Stomach smooth muscle (tissue), 2 donors: ENCODE measurements at regions not wholly inside any gene's neighbourhood (a gene's known extent, or its start where the extent isn't known, plus 50 kb on each side); places are given as distances from the start of the nearest gene placed in this dataset.
"Not testable (repeated sequence)": the region's sequence is repeated elsewhere in the genome, so short reads cannot be mapped to it uniquely, and the experiment has no call there.

Source experiments
- H3K27ac ChIP-seq: one replicate; pipeline ENCODE4 v1.7.0; 2013; ENCODE audit warnings: mild to moderate bottlenecking, low read length, inconsistent platforms
- H3K27me3 ChIP-seq, 2 donors: one replicate each; pipeline ENCODE4 v1.7.0; 2013; ENCODE audit warnings: low read length in 2 of 2; ENCODE audit not compliant: insufficient read depth in 2 of 2, control insufficient read depth in 1 of 2
- H3K36me3 ChIP-seq, 2 donors: one replicate each; pipeline ENCODE4 v1.7.0; 2013; ENCODE audit warnings: low read length in 2 of 2; ENCODE audit not compliant: control insufficient read depth in 2 of 2, insufficient read depth in 2 of 2
- H3K4me1 ChIP-seq: one replicate; pipeline ENCODE4 v1.7.0; 2013; ENCODE audit warnings: low read length; ENCODE audit not compliant: control insufficient read depth, insufficient read depth
- H3K4me3 ChIP-seq, 2 donors: one replicate each; pipeline ENCODE4 v1.7.0; 2013; ENCODE audit warnings: low read length in 2 of 2
- H3K9ac ChIP-seq, 2 donors: one replicate each; pipeline ENCODE4 v1.7.0; 2013; ENCODE audit warnings: low read length in 2 of 2, mild to moderate bottlenecking in 1 of 2
- H3K9me3 ChIP-seq, 2 donors: one replicate each; pipeline ENCODE4 v1.7.0; 2013; ENCODE audit warnings: low read length in 2 of 2; ENCODE audit not compliant: control insufficient read depth in 2 of 2
- donor health status: healthy.
- donor health status: Pancreatic carcinoma.

DNA sequence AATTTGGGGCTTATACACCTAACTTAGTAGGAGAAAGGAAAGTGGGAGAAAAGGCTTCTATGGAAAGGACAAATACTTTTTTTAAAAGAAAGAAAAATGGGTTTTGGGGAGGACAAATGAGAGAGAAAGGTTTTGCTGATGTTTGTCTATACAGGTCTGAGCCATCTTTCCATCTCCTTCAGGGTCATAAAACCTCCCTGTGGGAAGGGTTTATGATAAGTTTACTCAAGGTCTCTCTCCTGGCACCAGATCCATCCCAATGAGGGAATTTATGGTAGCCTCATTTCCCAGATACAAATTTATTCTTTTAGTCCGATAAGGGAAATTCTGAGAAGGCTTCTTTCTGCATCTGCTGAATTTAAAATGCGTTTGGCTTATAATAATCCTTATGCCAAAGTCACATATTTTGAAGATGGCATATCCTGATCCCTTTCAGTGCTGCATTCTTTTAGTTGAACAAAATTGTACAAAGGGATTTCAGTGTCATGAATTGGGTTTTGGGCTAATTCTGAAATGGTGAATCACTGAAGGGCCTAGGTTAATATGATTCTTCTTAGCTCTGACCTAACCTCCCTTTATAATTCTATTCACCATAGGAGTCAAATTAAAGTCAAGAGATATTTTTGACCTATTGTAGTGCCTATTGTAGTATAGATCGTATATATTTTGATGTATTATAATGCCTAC, 173.5 kb upstream of the DYRK2 start:
- no peaks in the 10 kb centered on the region for H3K9me3 ChIP-seq
- no peak overlapping the region for H3K27ac ChIP-seq
- no peak overlapping the region for H3K4me3 ChIP-seq
- H3K4me1 ChIP-seq = peaks cover 7% of the 10 kb centered on the region
- H3K36me3 ChIP-seq = no peaks in the 10 kb centered on the region
- no peak overlapping the region for H3K9ac ChIP-seq
- H3K27me3 ChIP-seq = no peaks in the 10 kb centered on the region

DNA sequence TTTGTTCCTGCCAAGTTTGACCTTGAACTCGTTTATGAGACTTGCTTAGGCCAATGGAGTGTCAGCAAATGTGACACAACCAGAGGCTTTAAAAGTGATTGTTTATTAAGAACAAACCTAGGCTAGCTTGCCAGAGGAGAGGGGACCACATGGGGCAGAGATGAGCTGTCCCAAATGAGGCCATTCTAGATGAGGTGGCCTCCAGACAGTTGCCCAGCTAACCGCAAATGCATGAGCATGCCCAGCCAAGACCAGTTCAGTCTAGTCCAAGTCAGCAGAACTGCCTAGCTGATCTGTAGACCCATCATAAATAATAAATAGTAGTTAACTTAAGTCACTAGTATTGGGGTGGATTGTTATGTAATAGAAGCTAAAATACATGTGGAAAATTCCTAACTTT, 172.8 kb upstream of the DYRK2 start:
- Histone ChIP-seq H3K36me3 (no peaks in the 10 kb centered on the region), H3K27ac (no peak overlapping the region), H3K27me3 (no peaks in the 10 kb centered on the region), H3K4me1 (peaks cover 7% of the 10 kb centered on the region), H3K9me3 (no peaks in the 10 kb centered on the region), H3K4me3 (no peak overlapping the region), H3K9ac (no peak overlapping the region)

DNA sequence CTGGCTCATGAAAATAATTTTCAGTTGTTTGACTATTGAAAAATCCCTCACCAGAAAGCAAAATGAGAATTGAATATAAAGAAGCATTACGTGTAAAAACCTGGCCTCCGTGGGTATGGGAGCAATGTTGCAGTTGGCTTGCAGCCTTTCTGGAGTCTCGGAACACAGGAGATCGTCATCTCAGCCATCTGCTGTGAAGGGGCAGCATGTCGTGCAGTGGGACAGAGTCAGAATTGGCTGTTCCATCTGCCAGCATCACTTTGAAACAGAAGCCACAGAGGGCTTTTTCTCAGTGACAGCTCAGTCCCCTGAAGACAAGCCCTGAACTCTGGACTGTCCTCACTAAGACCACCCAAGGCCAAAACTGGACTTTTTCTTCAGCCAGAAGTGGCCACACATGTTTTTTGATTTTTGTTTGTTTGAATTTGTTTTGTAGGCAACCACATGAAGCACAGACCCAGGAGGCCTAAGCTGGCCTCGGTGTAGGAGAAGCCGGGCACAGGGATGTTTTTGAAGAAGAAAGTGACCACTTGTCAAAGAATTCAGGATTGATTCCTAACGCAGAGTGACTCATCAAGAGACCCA, 170.8 kb upstream of the DYRK2 start:
- Histone ChIP-seq H3K9me3 (no peaks in the 10 kb centered on the region), H3K9ac (no peak overlapping the region), H3K4me3 (no peak overlapping the region), H3K36me3 (no peaks in the 10 kb centered on the region), H3K4me1 (peaks cover 1% of the 10 kb centered on the region), H3K27ac (no peak overlapping the region), H3K27me3 (no peaks in the 10 kb centered on the region)

DNA sequence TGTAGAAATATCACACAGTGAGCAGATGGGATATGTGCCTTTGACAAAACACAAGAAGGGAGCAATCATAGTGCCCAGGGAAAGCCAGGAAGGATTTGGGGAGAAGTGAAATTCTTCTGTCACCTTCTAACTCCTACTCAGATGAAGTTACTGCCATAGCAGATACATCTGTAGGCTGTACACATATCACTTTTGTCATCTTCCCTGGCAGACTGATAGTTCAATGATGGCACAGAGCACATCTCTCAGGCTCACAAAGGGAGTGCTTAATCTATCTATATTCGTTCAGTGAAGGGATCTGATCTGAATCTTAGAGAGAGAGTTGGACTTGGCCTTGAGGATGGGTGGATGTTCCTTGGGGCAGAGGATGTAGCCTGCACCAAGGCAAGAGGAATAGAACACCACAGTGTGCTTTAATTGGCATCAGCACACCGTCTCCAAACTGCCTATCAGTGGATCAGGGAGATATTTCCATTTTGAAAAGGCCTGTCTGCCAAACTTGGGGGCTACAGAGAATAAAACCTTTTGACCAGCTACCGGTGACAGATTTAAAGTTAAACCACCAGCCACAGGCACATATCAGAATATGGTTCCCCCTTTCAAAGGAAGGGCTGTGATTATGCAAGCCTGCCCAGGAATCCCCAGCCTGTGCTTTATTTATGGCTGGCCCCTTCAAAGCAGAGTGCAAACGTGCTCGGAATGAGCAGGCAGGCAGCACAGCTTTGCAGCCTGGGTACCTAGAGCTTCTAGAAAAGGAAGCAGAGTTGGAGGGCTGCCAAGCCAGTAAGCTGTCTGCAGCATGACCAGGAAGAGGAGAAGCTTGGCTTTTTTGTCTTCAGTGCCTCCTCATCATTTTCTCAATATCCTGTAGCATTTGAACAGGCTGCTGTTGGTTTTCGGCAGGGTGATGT, 165.5 kb upstream of the DYRK2 start:
- Histone ChIP-seq H3K4me3 (no peak overlapping the region), H3K27me3 (no peaks in the 10 kb centered on the region), H3K36me3 (no peaks in the 10 kb centered on the region), H3K9ac (no peak overlapping the region), H3K27ac (no peak overlapping the region), H3K9me3 (no peaks in the 10 kb centered on the region), H3K4me1 (peaks cover 10% of the 10 kb centered on the region)

DNA sequence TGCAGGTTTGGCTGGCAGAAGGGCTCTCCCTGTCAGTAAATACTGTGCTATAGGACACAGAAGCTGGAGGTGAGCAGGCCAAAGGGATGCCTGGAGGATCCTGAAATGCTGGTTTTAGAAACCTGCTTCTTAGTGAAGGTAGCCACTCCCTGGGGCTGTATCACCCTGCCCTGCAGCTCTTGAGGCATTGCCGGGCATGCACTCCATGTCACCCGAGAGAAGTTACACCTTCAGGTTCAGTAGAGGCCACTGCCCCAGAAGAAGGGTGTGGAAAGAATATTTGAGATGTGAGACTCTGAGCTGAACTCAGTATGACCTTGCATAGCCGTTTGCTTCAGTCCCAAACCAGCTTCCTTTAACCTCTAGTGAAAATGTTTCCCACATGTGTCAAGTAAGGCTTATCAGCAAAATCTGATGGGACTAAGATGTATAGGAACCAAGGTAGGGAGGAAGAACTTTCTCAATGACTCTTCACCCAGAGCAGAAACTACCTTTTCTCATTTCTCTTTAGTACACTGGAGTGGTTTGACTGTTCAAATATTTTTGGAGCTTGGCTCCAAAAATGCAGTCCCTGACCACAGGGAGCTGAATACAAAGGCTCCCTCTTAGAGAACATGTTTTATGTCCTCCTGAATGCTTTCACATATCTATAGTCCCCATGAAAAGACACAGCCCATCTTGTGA, 164.5 kb upstream of the DYRK2 start:
- no peak overlapping the region for H3K4me3 ChIP-seq
- H3K9me3 ChIP-seq = no peaks in the 10 kb centered on the region
- H3K36me3 ChIP-seq = no peaks in the 10 kb centered on the region
- H3K27me3 ChIP-seq = no peaks in the 10 kb centered on the region
- H3K4me1 ChIP-seq = peaks cover 10% of the 10 kb centered on the region
- no peak overlapping the region for H3K9ac ChIP-seq
- H3K27ac ChIP-seq = no peak overlapping the region

DNA sequence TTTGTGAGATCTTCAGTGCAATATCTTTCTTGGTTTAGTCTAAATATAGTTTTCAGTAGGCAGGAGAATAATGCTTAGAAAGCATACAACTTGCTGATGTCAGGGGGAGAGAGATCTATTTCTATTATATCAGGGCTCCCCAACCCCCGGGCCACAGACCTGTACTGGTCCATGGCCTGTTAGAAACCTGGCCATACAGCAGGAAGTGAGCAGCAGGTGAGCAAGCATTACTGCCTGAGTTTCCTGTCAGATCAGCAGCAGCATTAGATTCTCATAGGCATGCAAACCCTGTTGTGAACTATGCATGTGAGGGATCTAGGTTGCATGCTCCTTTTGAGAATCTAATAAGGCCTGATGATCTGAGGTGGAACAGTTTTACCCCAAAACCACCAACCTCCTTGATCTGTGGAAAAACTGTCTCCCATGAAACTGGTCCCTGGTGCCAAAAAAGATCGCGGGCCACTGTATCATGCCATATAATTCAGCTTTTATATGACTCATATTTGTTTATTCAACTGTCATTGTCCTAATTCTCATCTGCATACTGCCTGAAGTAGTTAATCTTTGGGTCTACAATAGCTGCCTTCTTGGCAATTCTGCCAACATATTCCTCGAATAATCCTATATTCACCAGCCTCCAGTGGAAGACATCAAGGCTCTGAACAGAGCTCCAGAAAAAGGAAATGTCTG, 163.6 kb upstream of the DYRK2 start:
- H3K9me3 ChIP-seq = no peaks in the 10 kb centered on the region
- H3K4me1 ChIP-seq = peaks cover 10% of the 10 kb centered on the region
- H3K9ac ChIP-seq = no peak overlapping the region
- H3K27me3 ChIP-seq = no peaks in the 10 kb centered on the region
- H3K4me3 ChIP-seq = no peak overlapping the region
- H3K27ac ChIP-seq = no peak overlapping the region
- no peaks in the 10 kb centered on the region for H3K36me3 ChIP-seq

DNA sequence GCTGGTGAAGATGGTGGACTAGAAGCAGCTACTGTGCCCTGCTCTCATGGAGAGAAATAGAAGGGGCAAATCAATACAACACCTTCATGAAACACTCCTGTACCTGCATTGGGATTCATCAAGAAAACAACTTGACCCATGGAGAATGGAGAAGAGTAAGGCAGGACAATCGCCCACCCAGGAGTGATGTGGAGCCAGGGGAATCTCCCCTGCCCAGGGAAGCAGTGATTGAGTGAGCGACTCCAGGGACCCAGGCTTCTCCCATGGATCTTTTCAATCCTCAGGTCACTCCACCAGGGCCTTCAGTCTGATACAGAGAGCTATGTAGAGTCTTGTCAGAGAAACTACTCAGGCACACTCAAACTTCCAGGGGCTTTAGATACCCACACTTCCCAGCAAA, 161.9 kb upstream of the DYRK2 start:
- H3K27ac ChIP-seq = no peak overlapping the region
- no peaks in the 10 kb centered on the region for H3K36me3 ChIP-seq
- H3K9me3 ChIP-seq = no peaks in the 10 kb centered on the region
- H3K27me3 ChIP-seq = no peaks in the 10 kb centered on the region
- H3K4me3 ChIP-seq = no peak overlapping the region
- H3K9ac ChIP-seq = no peak overlapping the region
- H3K4me1 ChIP-seq = peaks cover 10% of the 10 kb centered on the region

DNA sequence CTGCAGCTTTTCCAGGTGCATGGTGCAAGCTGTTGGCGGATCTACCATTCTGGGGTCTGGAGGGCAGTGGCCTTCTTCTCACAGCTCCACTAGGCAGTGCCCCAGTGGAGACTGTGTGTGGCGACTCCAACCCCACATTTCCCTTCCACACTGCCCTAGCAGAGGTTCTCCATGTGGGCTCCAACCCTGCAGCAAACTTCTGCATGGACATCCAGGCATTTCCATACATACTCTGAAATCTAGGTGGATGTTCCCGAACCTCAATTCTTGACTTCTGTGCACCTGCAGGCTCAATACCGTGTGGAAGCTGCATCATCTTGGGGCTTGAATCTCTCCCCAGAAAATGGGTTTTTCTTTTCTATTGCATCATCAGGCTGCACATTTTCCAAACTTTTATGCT, 160.2 kb upstream of the DYRK2 start:
- H3K4me1 ChIP-seq, H3K36me3 ChIP-seq, H3K27ac ChIP-seq, H3K27me3 ChIP-seq, H3K4me3 ChIP-seq, H3K9ac ChIP-seq, H3K9me3 ChIP-seq: not testable (repeated sequence)

DNA sequence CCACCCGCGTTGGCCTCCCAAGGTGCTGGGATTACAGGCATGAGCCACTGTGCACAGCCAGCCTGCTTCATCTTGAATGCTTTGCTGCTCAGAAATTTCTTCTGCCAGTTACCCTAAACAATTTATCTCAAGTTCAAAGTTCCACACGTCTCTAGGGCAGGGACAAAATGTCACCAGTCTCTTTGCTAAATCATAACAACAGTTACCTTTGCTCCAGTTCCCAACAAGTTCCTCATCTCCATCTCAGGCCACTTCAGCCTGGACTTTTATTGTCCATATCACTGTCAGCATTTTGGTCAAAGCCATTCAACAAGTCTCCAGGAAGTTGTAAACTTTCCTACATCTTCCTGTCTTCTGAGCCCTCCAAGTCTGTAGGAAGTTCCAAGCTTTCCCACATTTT, 159.5 kb upstream of the DYRK2 start:
- Histone ChIP-seq H3K4me3 (no peak overlapping the region), H3K36me3 (no peaks in the 10 kb centered on the region), H3K27me3 (no peaks in the 10 kb centered on the region), H3K9me3 (no peaks in the 10 kb centered on the region), H3K27ac (no peak overlapping the region), H3K4me1 (no peaks in the 10 kb centered on the region), H3K9ac (no peak overlapping the region)

DNA sequence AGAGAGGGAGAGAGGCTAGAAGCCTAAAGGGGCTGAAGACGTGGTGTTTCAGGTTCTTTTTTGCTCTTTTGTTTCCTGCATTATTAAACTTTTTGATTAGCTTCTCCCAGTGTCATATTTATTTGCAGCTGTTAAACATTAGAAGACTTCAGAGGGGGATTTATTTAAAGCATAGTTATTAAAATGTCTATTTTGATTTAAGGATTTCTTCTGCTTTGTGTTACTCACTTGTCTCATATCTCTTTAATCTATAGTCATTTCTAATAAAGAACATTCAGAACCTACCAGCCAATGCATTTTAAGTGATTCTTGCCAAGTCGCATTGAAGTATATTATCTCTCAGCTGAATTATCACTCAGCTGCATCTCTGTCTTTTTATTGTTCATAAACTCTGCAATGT, 152.0 kb upstream of the DYRK2 start:
- H3K36me3 ChIP-seq = no peaks in the 10 kb centered on the region
- no peak overlapping the region for H3K4me3 ChIP-seq
- peaks cover 0 to 2% of the 10 kb centered on the region in 2 donors for H3K27me3 ChIP-seq
- H3K9ac ChIP-seq = no peak overlapping the region
- H3K4me1 ChIP-seq = no peaks in the 10 kb centered on the region
- no peak overlapping the region for H3K27ac ChIP-seq
- no peaks in the 10 kb centered on the region for H3K9me3 ChIP-seq
